ENCODE measurements at regions not wholly inside any gene's neighbourhood (a gene's known extent, or its start where the extent isn't known, plus 50 kb on each side); places are given as distances from the start of the nearest gene placed in this dataset.

DNA sequence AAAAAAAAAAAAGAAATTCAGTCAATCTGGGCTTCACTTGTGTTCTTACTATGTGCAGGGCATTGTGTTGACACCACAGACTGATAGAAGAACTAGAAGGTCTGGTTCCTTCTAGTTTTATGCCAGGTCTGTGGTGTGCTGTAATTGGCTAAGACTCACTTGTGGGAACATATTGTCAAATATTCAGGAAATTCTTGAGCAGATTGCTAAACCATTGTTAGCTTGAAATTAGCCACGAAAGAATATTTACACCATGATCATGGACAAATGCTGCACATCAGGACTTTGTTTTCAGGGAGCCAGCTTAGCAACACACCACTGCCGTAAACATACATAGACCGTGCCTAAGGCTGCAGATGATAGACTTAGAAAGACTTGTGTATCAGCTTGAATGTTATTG is 74.6 kb downstream of the GTPBP8 start:
- TF ChIP-seq POLR2AphosphoS5 (IDR thresholded peaks at IDR 0.05), result no peak
- no peak for TF ChIP-seq POLR2A (IDR thresholded peaks at IDR 0.05)
- TF ChIP-seq, protein P1, sequence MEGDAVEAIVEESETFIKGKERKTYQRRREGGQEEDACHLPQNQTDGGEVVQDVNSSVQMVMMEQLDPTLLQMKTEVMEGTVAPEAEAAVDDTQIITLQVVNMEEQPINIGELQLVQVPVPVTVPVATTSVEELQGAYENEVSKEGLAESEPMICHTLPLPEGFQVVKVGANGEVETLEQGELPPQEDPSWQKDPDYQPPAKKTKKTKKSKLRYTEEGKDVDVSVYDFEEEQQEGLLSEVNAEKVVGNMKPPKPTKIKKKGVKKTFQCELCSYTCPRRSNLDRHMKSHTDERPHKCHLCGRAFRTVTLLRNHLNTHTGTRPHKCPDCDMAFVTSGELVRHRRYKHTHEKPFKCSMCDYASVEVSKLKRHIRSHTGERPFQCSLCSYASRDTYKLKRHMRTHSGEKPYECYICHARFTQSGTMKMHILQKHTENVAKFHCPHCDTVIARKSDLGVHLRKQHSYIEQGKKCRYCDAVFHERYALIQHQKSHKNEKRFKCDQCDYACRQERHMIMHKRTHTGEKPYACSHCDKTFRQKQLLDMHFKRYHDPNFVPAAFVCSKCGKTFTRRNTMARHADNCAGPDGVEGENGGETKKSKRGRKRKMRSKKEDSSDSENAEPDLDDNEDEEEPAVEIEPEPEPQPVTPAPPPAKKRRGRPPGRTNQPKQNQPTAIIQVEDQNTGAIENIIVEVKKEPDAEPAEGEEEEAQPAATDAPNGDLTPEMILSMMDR (IDR thresholded peaks at IDR 0.05), result no peak
- TF ChIP-seq EP300 (IDR thresholded peaks at IDR 0.05), result no peak
- Histone ChIP-seq H3K4me1 (no peaks in the 10 kb centered on the region), H3K4me3 (no peak overlapping the region), H3K9me3 (no peaks in the 10 kb centered on the region), H3K27me3 (no peaks in the 10 kb centered on the region), H3K27ac (no peak overlapping the region), H3K36me3 (no peaks in the 10 kb centered on the region)
- ATAC-seq (ENCODE audit: low FRiP score in 2 of 2) (no peak), DNase-seq (no peak)
- 77 to 84% methylated on average over 3 of the region's 3 CpGs for WGBS, 2 donors

DNA sequence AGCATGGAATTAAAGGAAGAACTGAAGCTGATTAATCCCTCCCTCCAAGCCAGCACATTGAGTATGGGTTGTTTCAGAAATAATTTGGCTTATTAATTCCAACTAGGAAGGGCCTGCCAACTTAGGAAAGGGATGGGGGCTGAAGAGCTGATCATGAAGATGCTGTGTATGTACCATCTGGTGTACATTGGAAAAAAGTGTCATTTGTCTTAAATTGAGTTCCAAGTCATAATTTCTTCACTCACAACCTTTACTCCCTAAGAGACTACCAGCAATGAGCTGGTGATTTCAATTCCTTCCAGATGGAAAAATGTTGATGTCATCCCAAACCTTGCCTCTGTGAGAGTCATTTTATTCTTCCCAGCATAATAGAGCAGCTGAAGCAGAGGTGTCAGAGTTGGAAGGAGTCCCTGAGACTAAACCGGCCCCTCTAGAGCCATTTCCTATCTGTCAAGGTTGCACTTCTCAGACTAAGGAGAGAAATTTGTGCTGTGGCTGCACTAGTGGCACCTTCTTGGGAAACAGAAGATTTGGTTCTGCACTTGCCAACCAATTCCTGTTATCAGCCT is 79.4 kb downstream of the GTPBP8 start:
- WGBS, 2 donors, result 43 to 72% methylated on average over 1 of the region's 1 CpG
- H3K4me1 ChIP-seq, result no peaks in the 10 kb centered on the region
- ATAC-seq (ENCODE audit: low FRiP score in 2 of 2) (peak in 1 of 2 donors; percentile 69), DNase-seq (no peak)
- H3K4me3 ChIP-seq, result no peak overlapping the region
- H3K36me3 ChIP-seq, result no peaks in the 10 kb centered on the region
- H3K9me3 ChIP-seq, result no peaks in the 10 kb centered on the region
- no peaks in the 10 kb centered on the region for H3K27me3 ChIP-seq
- H3K27ac ChIP-seq, result no peak overlapping the region
- TF ChIP-seq EP300 (IDR thresholded peaks at IDR 0.05), result no peak
- no peak for TF ChIP-seq POLR2AphosphoS5 (IDR thresholded peaks at IDR 0.05)
- TF ChIP-seq, protein P1 (IDR thresholded peaks at IDR 0.05), result no peak
- no peak for TF ChIP-seq POLR2A (IDR thresholded peaks at IDR 0.05)

DNA sequence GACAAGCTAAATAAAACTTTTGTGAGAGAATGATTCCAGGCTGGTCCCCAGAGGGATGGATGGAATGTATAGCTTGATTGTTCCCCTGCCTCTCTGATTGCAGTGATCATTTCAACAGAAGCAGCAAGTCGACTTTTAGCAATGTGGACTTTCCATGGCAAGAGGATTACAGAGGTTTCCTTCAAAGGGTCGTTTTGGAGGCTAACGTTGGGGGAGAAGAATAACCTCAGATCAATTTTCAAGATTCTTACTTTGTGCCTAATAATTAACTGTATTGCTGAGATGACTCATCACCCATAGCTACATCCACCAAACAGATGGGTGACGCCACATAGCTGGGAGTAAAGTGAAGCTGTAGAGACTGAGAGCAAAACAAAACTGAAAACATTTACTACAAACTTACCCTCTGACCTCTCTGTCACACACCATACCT is 79.9 kb downstream of the GTPBP8 start:
- no peaks in the 10 kb centered on the region for H3K4me1 ChIP-seq
- TF ChIP-seq POLR2A (IDR thresholded peaks at IDR 0.05) (no peak), EP300 (IDR thresholded peaks at IDR 0.05) (no peak), POLR2AphosphoS5 (IDR thresholded peaks at IDR 0.05) (no peak)
- TF ChIP-seq, protein P1 (IDR thresholded peaks at IDR 0.05), result no peak
- DNase-seq (no peak), ATAC-seq (ENCODE audit: low FRiP score in 2 of 2) (no peak)
- H3K27me3 ChIP-seq, result no peaks in the 10 kb centered on the region
- no peak overlapping the region for H3K4me3 ChIP-seq
- no peak overlapping the region for H3K27ac ChIP-seq
- H3K9me3 ChIP-seq, result no peaks in the 10 kb centered on the region
- 61 to 70% methylated on average over 4 of the region's 4 CpGs for WGBS, 2 donors
- no peaks in the 10 kb centered on the region for H3K36me3 ChIP-seq

DNA sequence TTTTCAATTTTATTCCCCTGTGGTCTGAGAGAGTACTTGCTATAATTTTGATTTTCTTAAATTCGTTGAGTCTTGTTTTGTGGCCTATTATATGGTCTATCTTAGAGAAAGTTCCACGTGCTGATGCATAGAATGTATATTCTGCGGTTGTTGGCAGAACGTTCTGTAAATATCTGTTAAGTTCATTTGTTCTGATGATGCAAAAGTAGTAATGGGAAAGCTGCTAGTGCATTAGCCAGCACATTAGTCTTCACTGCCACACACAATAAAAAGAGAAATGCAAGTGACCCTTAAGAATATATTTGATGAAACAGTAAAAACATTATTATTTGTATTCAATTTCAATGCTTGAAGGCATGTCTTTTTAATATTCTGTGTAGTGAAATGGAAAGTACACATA is 84.8 kb downstream of the GTPBP8 start:
- no peaks in the 10 kb centered on the region for H3K9me3 ChIP-seq
- no peaks in the 10 kb centered on the region for H3K4me1 ChIP-seq
- WGBS, 2 donors, result 66 to 71% methylated on average over 4 of the region's 4 CpGs
- TF ChIP-seq EP300 (IDR thresholded peaks at IDR 0.05) (no peak), POLR2AphosphoS5 (IDR thresholded peaks at IDR 0.05) (no peak), POLR2A (IDR thresholded peaks at IDR 0.05) (no peak)
- TF ChIP-seq, protein P1 (IDR thresholded peaks at IDR 0.05), result no peak
- H3K36me3 ChIP-seq, result no peaks in the 10 kb centered on the region
- ATAC-seq (ENCODE audit: low FRiP score in 2 of 2), result no peak
- H3K4me3 ChIP-seq, result no peak overlapping the region
- H3K27me3 ChIP-seq, result no peaks in the 10 kb centered on the region
- H3K27ac ChIP-seq, result no peak overlapping the region
- DNase-seq, result no peak

Data from upper lobe of left lung (tissue), 6 donors.